Type B pancreatic cell (in vitro differentiated cells): ENCODE measurements at regions not wholly inside any gene's neighbourhood (a gene's known extent, or its start where the extent isn't known, plus 50 kb on each side); places are given as distances from the start of the nearest gene placed in this dataset.

ENCODE experiments used
- DNase-seq: peaks from one replicate; pipeline ENCODE4 v3.0.0; 2021; ENCODE audit warnings: mixed read lengths; ENCODE audit not compliant: unreplicated experiment; ENCODE audit errors: extremely low spot score
- H3K27ac Mint-ChIP-seq: 2 replicates; pipeline ENCODE4 v1.8.0; 2021; ENCODE audit warnings: mild to moderate bottlenecking, mixed read lengths
- H3K27me3 Mint-ChIP-seq: 2 replicates; pipeline ENCODE4 v1.8.0; 2021; ENCODE audit warnings: mixed read lengths
- H3K36me3 Mint-ChIP-seq: 2 replicates; pipeline ENCODE4 v1.8.0; 2021; ENCODE audit warnings: mixed read lengths
- H3K4me1 Mint-ChIP-seq: one replicate; pipeline ENCODE4 v1.8.0; 2021; ENCODE audit warnings: mixed read lengths; ENCODE audit not compliant: unreplicated experiment
- H3K4me3 Mint-ChIP-seq: 2 replicates; pipeline ENCODE4 v1.8.0; 2021; ENCODE audit warnings: mild to moderate bottlenecking, mixed read lengths
- H3K9me3 Mint-ChIP-seq: 2 replicates; pipeline ENCODE4 v1.8.0; 2021; ENCODE audit warnings: mixed read lengths
- TF ChIP-seq, protein P1 (sequence below): fragments of 200-600 bp; sonication (generic); conservative IDR thresholded peaks from 2 replicates; pipeline ENCODE4 v1.5.0; 2021; ENCODE audit warnings: antibody characterized with exemption, mild to moderate bottlenecking

DNA sequence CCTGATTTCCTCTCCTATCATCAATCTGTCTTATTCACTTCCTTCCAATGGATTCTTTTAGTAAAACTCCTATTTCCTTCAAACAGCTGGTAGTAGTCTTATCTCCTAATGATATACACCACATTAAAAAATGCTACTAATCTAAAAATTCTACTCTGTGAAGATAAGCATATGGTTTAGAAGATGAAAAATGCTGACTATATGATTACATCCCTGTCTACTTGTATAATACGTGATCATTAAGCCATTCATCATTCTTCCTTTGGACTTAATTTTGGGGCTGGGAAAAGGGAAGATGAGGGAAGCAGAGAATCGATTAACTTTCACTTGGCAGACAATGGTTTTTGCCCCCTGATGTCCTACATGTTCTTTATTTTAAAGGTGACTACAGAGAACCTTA lies 453.1 kb downstream of the NSUN3 start:
- no peaks in the 10 kb centered on the region for H3K36me3 Mint-ChIP-seq
- H3K4me1 Mint-ChIP-seq: peaks cover 7% of the 10 kb centered on the region
- no peak overlapping the region for H3K4me3 Mint-ChIP-seq
- H3K27me3 Mint-ChIP-seq: no peaks in the 10 kb centered on the region
- peaks cover 4% of the 10 kb centered on the region for H3K9me3 Mint-ChIP-seq
- no peak for DNase-seq
- H3K27ac Mint-ChIP-seq: no peak overlapping the region
- TF ChIP-seq, protein P1, sequence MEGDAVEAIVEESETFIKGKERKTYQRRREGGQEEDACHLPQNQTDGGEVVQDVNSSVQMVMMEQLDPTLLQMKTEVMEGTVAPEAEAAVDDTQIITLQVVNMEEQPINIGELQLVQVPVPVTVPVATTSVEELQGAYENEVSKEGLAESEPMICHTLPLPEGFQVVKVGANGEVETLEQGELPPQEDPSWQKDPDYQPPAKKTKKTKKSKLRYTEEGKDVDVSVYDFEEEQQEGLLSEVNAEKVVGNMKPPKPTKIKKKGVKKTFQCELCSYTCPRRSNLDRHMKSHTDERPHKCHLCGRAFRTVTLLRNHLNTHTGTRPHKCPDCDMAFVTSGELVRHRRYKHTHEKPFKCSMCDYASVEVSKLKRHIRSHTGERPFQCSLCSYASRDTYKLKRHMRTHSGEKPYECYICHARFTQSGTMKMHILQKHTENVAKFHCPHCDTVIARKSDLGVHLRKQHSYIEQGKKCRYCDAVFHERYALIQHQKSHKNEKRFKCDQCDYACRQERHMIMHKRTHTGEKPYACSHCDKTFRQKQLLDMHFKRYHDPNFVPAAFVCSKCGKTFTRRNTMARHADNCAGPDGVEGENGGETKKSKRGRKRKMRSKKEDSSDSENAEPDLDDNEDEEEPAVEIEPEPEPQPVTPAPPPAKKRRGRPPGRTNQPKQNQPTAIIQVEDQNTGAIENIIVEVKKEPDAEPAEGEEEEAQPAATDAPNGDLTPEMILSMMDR: no peak

DNA sequence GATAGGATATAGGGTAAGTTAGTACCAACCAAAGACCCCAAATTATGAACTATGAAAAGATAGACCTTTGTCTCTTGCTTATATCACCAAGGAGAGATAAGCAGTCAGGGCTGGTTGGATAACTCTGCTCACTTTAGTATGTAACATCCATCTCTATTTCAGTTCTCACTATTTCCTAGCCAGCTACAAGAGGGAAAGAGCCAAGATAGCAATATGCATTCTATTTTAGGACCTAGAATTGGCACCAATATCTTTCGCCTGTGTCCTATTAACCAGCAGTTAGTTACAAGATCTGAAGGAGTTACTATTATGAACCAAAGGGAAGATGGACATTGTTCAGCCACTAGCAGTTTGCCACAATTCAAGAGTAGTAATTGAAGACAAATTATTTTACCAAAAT lies 457.5 kb downstream of the NSUN3 start:
- Mint-ChIP-seq H3K4me1 (peaks cover 27% of the 10 kb centered on the region), H3K36me3 (no peaks in the 10 kb centered on the region), H3K9me3 (peaks cover 4% of the 10 kb centered on the region), H3K27ac (no peak overlapping the region), H3K4me3 (no peak overlapping the region), H3K27me3 (no peaks in the 10 kb centered on the region)
- TF ChIP-seq, protein P1: no peak
- no peak for DNase-seq

DNA sequence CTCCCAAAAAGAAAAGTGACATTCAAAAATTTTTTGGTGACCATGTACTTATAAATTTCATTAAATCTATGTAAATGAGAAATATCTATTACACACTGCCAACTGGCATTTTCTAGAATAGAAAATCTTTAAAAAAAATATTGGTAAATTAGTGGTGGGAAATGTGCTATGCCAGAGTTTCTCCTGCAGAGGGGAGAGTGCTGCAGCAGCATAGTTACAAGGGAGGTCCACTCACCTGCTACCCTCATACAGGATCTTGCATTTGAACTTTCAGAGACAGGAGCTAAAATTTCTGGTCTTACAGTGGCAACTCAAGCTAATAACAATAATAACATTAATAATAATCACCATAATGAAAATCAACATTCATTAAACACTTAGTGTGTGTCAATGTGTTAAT lies 459.6 kb downstream of the NSUN3 start:
- H3K27ac Mint-ChIP-seq: no peak overlapping the region
- H3K4me3 Mint-ChIP-seq: no peak overlapping the region
- peaks cover 25% of the 10 kb centered on the region for H3K4me1 Mint-ChIP-seq
- TF ChIP-seq, protein P1: peak; percentile 66
- no peaks in the 10 kb centered on the region for H3K27me3 Mint-ChIP-seq
- no peak for DNase-seq
- no peaks in the 10 kb centered on the region for H3K36me3 Mint-ChIP-seq
- peaks cover 4% of the 10 kb centered on the region for H3K9me3 Mint-ChIP-seq

DNA sequence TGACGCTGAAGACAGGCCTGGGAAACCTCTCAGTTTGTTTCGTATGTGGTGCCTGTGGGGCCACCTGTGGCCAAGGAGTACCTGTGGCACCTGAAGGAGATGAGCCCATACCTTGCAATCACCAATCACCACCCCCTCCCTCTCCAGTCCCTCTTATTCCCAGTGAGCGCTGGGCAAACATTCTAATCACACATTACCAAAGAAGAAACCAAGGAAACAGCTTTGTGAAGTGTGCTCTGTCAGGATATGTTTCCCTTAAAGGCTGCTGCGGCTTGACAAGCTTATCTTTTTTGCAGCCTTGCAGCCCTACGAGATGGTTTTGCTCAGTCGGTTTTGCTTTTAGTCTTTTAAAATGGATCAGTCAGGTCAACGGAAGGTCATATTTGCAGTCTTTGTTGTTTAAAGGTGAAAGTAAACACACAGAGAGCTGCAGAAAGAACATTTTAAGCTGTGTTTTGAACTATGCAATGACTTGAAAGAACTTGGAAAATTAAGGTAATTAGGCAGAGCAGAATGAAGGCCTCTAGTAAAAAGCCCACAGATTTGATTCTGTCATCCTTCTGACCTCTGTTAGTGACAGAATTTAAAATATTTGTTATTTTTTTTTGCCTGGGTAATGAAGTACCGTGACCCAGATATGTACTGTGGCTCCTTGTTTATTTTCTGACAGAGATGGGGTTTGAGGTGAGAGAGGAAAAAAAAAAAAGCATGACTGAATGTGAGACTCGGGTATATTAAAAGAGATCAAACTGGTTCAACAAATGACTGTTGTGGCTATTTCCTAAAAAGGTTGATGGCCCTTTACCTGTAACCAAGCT lies 461.4 kb downstream of the NSUN3 start:
- Mint-ChIP-seq H3K27me3 (no peaks in the 10 kb centered on the region), H3K36me3 (no peaks in the 10 kb centered on the region), H3K9me3 (no peaks in the 10 kb centered on the region), H3K4me1 (peaks cover 21% of the 10 kb centered on the region), H3K4me3 (peak overlapping the region; percentile 34), H3K27ac (peak overlapping the region; percentile 35)
- DNase-seq: no peak
- TF ChIP-seq, protein P1: no peak

DNA sequence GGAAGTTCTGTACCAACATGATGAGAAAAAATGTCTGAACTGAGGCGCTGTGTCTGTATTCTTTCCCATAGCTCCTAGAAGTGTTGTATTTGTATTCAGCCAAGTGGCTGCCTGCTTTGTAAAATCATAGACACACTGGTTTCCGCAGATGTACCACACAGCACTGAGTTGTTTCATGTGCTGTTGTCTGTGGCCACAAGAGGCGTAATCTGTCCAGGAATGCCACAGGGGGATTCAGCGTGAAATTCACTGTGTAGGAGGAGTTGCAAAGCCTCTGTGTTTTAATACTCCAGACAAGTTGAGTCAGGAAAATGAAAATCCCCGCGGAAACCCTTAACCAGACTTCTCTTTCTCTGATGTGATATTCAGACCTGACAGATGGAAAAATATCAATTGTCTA lies 462.2 kb downstream of the NSUN3 start:
- peaks cover 21% of the 10 kb centered on the region for H3K4me1 Mint-ChIP-seq
- H3K27ac Mint-ChIP-seq: peak overlapping the region; percentile 35
- H3K36me3 Mint-ChIP-seq: no peaks in the 10 kb centered on the region
- H3K27me3 Mint-ChIP-seq: no peaks in the 10 kb centered on the region
- no peak for DNase-seq
- peak overlapping the region; percentile 34 for H3K4me3 Mint-ChIP-seq
- TF ChIP-seq, protein P1: peak; percentile 76
- no peaks in the 10 kb centered on the region for H3K9me3 Mint-ChIP-seq
